GM21723 (cell line): ENCODE measurements at regions not wholly inside any gene's neighbourhood (a gene's known extent, or its start where the extent isn't known, plus 50 kb on each side); places are given as distances from the start of the nearest gene placed in this dataset.

Source experiments
- ATAC-seq: cut with Tn5 transposase; IDR thresholded peaks from one replicate; pipeline ENCODE4 v1.9.1; 2021; ENCODE audit warnings: mild to moderate bottlenecking, moderate library complexity; ENCODE audit not compliant: unreplicated experiment

- ATAC-seq = no peak
Observed at GRCh38 chr1:36559061-36559460, 76.3 kb upstream of the CSF3R start.

- ATAC-seq = no peak
Observed at GRCh38 chr1:36557041-36558000, 74.6 kb upstream of the CSF3R start.

GRCh38 chr1:36555041-36555440 lies 72.3 kb upstream of the CSF3R start:
- ATAC-seq = no peak

- no peak for ATAC-seq
Observed at GRCh38 chr1:36554323-36554628, 71.6 kb upstream of the CSF3R start.

GRCh38 chr1:36553591-36554322 lies 71.0 kb upstream of the CSF3R start:
- ATAC-seq = no peak

- ATAC-seq = no peak
Observed at GRCh38 chr1:36542962-36543515, 60.3 kb upstream of the CSF3R start.

- ATAC-seq = no peak
Observed at GRCh38 chr1:36542024-36542961, 59.6 kb upstream of the CSF3R start.

GRCh38 chr1:36540056-36540455 lies 57.3 kb upstream of the CSF3R start:
- no peak for ATAC-seq

- no peak for ATAC-seq
Observed at GRCh38 chr1:36539526-36539925, 56.8 kb upstream of the CSF3R start.

GRCh38 chr1:36537991-36538390 lies 55.3 kb upstream of the CSF3R start:
- ATAC-seq = no peak

GRCh38 chr1:36537190-36537768 lies 54.6 kb upstream of the CSF3R start:
- ATAC-seq = no peak

GRCh38 chr1:36536727-36537126 lies 54.0 kb upstream of the CSF3R start:
- ATAC-seq = no peak

- no peak for ATAC-seq
Observed at GRCh38 chr1:36534711-36535412, 52.1 kb upstream of the CSF3R start.

- ATAC-seq = no peak
Observed at GRCh38 chr1:36533897-36534296, 51.2 kb upstream of the CSF3R start.

- ATAC-seq = no peak
Observed at GRCh38 chr1:36532810-36533401, 50.2 kb upstream of the CSF3R start.
